Activated CD8-positive, alpha-beta memory T cell treated with anti-CD3 and anti-CD28 coated beads for 48 hours (primary cell): ENCODE measurements at regions not wholly inside any gene's neighbourhood (a gene's known extent, or its start where the extent isn't known, plus 50 kb on each side); places are given as distances from the start of the nearest gene placed in this dataset.

Experiments
- DNase-seq, 3 experiments: peaks; one replicate each; pipeline ENCODE4 v3.0.0-alpha.2; 2020; ENCODE audit warnings: low read depth in 2 of 3, low spot score in 2 of 3

DNA sequence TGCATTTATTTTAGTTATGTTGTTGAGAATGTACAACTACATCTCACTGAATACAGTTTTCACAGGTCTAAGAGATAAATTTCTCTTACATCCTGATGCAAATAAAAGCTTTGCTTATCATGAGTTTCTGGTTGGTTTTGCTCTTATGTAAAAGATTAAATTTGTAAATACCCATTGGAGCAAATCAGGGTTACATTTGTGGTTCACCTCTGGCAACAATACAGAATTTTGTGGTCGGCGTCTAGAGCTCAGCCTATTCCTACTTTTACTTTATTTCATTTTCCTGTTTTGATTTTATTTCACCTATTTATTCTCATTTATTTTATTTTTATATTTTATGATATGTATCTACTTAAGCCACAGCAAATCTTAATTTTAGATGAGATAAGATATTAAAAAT lies 271.9 kb upstream of the MARCKS start:
- no peak for DNase-seq

DNA sequence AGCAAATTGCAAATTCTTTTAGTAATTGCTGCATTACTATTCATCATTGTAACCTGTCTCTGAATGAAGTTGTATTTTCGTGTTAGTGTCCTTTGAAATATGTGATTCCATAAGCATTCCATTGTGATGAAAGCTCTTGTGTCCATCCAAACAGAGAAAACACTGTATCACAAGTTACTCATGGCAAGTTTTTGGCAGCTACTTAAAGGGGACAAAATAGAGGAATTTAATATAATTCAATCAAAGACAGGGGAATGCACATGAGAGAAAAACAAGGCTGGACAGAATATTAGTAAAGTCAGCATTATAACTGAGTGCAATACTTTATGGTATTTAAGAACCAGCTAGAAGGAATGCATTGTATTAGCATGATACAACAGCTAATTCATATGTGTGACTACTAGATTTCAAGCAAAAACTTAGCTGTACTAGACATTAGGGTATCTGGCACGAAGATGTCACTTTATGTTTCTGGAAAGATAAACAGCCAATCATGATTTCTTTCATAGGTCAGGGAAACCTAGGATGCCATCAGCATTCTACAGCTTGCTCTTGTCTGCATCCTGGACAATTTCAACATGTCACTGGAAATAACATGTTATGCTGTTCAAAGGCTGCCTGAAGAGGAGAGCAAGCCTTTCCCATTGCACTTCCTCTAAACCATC lies 270.6 kb upstream of the MARCKS start:
- DNase-seq = no peak

DNA sequence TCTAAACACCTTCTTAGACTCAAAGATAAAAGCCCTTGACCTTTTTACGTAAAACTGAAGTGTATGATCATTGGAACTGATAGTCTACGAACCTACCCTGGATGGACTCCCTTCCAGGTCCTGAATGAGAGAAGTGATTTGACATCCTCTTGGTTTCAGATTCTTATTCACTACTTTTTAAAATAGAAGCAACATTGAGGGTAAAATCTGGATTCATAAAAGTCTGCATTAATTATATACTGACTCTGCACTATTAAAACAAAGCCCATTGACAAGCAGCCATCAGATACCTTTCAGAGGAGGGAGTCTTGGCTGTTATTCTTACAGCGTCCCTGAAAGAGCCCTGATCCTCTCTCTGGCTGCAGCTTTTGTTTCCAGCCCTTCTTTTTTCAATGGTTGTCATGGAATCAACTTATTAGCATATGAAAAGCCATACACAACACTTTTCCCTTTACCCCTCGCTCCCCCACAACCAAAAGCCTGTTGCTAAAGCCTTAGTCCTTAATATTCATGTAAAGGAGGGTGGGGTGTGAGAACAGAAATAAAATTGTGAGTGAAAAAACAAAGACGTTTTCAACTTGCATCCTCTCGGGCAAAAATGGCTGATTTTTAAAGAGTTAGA lies 270.0 kb upstream of the MARCKS start:
- no peak for DNase-seq

DNA sequence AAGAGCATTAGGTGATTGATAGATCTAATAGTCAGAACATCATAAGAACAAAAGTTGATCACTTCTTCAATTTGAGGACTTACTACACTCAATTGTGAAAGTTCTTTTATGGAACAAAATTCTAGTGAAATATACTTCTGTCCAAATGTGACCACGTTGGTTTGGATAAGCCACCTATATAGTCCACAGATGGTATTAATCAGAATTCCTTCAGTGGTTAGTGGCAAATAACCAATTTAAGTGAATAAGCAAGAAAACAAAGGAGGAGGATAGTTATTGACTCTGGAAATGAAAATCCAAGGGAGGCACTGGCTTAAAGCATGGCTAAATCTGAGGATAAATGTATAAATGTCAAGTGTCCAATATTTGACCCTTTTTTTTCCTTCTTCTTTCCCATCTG lies 268.5 kb upstream of the MARCKS start:
- no peak for DNase-seq

DNA sequence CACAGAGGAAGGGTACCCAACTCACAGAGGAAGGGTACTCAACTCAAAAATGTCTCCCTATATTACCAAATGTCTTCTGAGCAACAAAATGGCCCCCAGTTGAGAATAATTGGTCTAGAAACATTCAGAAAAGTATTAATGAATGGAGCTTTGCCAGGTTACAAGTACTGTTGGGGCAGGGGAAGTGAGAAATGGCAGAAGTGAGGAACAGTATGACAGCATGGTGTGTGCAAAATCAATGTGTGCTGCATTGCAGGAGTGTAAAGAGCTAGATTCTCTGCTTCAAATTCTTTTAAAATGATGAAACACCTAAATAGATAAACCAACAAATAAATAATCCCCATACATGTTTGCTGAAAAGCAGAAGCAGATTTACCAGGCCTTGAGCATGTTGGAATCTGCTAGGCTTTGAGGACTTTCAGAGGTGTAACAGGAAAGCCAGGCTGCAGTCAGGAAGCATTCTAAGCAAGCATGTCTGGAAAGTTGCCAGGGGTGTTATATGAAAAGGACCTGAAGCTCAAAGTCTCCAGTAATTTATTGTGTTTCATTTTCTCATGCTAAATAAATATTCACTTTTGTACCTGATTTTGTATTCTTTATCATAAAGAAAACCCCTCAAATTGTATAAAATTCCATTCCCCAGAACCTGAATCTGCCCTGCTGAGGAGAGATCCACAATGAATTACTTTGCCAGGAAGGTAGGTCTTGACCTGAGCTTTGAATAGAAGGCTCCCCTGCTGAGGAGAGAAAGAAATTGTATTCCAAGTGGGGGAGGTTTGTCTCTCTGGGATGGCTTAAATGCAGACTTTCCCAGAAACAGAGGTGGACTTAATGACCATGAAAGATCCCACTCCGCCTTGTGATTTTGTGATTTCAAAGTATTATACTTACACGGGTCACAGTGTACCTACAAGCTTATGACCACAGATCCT lies 265.0 kb upstream of the MARCKS start:
- no peak for DNase-seq

DNA sequence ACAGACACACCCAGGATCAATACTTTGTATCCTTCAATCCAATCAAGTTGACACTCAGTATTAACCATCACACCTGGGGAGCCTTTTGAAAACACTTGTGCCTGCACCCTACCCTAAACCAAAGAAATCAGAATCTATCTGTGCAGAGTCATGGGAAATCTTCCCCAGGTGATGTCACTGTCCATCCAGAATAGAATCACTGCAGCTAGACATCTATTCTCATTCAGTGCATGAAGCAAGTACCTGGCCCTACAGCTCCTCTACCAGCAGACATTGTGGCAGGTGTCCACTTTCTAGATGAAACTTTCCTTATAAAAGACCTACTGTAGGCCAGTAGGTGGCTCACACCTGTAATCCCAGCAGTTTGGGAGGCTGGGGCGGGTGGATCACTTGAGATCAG lies 262.4 kb upstream of the MARCKS start:
- no peak for DNase-seq

DNA sequence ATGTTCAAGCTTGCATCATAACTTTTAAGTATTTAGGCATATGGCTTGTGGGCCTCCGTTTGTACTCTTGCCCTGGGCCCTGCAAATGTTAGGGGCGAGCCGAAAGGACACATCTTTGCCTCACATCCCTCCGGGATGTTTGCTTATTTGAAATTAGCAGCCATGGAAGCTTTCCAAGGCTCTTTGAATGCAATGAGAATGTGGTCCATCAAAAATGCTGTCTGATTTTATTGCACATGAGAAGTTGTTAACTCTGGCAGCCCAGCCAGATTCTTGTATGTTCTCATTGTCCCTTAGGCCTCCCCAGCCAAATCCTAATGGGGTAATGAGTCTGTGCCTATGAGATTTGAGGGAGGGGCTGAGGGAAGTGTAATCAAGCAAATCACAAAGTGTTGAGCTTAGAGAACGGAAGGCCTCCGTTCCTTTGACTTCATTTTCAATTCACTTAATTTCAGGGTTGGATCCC lies 261.2 kb upstream of the MARCKS start:
- no peak for DNase-seq

DNA sequence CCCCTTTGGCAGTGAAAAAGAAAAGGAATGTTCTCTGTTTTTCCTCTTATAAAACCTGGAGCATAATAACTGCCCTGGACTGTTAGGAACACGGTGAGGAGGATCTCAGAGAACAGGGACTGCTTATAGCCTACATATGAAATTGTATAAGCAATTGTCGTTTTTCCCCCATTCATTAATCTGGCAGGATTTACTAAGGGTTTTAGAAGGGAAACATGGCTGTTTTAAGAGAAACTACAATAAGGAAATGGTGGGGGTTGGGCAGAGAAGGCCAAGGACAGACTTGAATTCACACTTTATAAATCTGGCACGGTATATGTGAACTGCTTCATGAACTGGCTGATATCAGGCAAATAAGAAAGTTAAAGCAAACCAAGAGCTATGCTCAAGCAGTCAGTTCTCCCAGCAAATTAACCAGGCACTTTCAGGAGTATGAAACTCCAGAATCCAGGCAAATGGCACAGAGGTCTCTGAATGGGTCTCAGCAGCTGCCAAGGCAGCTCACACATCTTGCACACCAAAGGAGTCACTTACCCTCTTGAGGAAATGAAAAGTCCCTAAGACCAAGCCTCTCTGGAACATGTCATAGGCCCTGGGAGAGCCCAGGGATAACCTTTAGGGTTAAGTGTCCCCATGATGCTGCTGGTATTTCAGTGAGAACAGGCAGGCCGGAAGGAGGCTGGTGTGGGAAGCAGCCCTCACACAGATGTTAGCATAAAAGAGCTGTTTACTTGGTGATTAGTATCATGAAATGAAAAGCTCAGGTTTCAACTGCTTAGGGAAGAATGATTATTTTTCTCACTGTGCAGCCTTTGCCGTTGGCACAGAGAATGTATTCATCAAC lies 260.5 kb upstream of the MARCKS start:
- no peak for DNase-seq

DNA sequence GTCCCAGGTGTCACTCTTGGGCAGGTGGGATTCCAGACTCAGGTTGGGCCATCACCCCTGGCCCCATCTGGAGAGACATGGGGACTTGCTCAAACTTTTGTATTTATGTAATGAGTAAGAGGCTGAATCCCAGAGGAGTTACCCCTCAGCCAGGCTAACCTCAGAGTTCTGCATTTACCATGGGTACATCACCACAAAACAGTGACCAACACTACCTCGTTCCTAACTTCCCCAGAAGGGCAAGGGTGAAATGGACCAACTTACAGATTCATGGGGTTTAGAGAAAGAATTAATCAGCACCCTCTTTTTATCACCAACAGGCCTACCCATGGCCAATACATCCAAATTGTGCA lies 259.9 kb upstream of the MARCKS start:
- no peak for DNase-seq

DNA sequence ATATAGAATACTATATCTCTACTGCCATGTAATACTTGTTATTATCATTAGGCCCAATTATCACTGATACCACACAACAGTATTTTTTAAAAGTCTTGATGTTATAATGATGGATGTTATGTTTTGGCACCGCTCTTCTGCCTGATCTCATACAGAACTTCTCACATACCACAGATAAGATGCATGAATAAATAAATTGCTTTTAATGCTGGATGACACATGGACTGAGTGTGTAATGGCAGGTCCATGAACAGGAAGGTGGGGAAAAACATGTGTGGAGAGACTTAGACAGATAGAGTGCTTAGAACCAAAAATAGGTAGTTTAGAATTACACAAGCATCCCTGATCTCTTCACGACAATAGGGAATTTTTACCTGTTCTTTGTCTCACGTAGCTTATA lies 258.4 kb upstream of the MARCKS start:
- DNase-seq = no peak

DNA sequence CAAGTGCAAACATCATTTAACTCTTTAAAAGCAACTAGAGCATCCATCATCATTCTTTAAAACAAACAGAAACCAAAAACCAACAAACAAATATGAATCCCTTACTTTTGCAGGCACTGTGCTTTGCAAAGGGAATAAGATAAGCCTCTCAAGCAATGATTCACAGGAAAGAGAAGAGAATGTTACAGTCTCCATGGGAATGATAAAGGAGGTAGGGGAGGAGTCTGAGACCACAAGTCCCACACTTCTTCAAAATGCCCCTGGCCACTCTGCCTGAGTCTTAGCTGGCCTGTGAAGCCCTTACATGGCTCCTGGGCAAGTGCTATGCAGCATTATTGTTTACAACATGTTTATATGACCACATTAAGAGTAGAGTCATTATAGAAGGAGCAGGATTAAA lies 257.7 kb upstream of the MARCKS start:
- no peak for DNase-seq

DNA sequence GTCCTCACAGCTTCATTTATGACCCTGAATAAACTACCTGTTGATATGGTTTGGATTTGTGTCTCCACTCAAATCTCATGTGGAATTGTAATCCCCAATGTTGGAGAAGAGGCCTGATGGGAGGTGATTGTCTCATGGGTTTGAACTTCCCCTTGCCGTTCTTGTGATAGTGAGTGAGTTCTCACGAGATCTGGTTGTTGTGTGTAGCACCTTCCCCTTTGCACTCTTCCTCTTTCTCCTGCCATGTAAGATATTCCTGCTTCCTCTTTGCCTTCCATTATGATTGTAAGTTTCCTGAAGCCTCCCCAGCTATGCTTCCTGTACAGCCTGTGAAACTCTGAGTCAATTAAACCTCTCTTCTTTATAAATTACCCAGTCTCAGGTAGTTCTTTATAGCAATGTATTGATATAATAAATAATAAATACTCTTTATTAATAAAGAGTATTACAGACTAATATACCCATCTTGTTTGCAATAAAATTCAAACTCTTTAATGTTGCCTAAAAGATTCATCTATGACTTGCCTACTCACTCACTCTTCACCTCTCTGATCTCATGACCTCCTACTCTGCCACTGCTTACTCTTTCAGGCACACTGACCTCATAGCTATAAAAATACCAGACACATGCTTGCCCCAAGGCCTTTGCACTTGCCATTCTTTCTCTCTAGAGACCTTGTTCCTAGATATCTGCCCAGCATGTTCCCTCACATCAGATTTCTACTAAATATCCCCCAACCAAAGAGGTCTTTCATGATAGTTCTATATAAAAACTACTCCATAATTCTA lies 256.4 kb upstream of the MARCKS start:
- DNase-seq = no peak

DNA sequence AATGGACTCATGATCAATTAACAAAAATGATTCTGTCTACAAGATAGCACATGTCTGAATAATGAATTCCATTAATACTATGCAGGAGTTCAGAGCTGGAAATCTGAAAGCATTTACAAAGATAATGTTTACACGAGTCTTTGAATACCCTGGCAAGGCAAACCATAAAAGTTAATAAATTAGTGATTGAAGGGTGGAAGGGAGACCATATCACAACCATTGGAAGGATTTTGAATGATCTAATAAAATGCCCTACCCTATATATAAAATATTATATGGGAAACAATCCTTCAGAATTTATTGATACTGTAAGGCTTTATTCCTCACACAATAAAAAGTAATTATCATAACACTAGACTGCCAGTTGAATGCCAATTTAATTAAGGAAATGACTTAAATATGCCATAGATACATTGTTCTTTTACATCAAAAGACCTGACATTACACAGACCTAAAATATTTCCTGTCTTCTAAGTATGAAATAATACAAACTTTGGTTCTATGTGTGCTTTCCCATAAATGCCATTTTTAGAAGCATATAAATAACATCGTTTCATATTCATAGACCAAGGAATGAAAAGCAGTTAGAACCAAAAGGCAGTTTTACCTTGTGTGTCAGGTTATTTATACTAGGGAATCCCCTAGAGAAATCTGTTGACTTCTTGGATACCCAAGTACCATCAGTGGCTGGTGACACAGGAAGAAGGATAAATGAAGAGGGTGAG lies 249.2 kb upstream of the MARCKS start:
- no peak for DNase-seq

DNA sequence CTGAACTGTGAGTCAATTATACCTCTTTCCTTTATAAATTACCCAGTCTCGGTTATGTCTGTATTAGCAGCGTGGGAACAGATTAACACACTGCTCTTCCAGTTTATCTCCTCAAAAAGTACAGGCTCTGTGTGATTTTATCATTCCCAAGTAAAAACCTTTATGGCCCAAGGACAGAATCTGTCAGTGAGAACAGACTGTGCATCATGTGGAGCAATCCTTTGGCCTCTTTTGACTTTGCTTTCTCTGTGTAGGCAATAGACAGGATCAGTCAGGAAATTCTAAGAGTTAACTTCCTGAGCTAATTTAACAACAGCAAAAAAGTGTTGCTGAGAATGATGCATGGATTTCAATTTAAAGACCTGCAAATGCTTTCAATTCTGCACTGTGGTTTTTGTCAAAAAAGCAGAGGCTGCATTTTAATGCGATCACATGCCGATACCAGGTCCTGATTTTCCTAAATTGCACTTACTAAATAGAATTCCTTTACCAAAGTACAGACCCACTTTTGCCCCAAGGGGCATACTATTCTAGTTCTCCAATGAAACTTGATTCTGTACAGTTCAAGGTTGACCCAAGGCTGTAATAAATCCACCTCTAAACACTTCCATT lies 246.7 kb upstream of the MARCKS start:
- no peak for DNase-seq

DNA sequence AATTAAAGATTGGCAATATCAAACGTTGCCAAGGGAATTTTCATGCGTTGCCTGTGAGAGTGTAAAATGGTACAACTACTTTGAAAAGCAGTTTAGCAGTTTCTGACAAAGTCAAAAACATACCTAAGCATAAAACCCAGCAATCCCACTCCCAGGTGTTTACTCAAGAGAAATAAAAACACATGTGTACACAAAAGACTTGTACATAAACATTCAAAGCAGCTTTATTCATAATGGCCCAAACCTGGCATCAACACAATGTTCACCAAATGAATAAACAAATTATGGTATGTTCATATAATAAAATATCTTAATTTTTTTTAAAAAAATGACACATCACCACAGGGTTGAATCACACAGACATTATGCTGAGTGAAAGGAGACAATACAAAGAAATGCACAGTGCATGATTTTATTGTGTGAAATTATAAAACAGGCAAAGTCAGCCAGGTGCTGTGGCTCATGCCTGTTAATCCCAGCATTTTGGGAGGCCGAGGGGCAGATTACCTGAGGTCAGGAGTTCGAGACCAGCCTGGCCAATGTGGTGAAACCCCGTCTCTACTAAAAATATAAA lies 240.4 kb upstream of the MARCKS start:
- no peak for DNase-seq

DNA sequence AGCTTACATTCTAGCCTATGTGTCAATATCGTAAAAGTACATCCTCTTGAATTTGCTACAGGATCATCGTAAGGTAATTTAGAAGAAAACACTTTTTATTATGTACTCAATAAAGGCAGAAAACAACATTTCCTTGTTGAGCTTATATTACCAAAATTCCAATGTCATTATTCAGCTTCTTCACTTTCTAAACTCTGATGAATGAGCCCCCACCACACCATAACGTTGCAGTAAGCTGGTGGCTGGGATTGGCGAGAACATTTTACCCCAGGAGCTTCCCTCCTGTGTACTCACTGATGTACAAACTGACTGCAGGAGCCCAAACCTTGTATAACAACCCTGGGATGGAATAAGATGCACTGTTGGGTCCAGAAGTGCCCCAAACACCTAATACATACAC lies 238.1 kb upstream of the MARCKS start:
- DNase-seq = no peak

DNA sequence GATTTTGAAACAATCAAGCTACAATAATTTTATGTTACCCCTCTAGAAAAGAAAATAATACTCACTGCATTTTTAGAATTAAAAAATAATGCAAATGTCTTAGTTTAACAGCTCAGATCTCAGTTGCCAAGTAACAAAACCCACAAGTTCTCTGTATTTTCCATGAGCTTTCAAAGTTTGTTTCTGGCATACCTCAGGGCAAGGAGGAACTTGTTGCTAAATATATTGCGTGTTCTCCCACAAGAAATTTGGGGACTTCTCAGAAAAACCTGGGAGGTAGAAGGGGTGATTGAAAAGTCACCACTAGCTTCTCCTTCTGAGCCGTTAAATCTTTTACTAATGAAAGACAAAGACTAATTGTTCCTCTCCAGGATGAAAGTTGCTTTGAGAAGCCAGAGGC lies 236.8 kb upstream of the MARCKS start:
- DNase-seq = no peak

DNA sequence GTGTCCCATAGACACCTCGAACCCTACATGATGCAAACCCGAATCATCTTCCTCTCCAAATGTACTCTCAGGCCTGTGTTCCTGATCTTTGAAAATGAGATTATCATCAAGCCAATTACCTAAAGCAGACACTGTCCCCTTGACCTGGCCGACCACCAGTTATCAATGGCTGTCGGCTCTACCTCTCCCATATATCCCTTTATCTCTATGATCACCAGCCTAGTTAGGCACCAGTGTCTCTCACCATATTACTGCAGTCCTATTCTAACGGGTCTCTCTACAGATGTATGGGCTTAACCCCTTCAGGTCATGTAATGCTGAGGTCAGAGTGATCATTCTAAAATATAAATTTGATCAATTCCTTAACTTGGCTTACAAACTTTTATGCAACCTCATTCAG lies 234.9 kb upstream of the MARCKS start:
- no peak for DNase-seq

DNA sequence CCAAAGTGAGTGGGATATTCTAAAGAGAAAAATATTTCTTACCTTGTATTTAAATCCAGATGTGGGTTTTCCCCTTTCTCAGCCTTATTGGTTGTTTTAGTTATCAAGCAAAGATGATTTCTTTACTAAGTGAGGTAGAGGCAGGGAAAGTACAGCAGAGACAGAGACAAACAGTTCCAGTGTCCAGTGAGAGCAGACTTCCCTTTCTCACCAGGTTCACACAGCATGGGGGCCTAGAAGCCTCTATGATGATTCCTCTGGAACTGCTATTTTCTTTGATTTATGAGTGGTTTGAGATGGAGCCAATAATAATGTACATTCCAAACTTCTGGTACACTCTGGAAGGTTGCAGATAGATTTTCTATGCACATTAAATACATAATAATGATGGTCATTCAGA lies 234.0 kb upstream of the MARCKS start:
- DNase-seq = no peak
